ENCODE measurements at regions not wholly inside any gene's neighbourhood (a gene's known extent, or its start where the extent isn't known, plus 50 kb on each side); places are given as distances from the start of the nearest gene placed in this dataset.
A peak's percentile ranks its signal among the peaks of the same experiment; 100 is the strongest.
"Not testable (repeated sequence)": the region's sequence is repeated elsewhere in the genome, so short reads cannot be mapped to it uniquely, and the experiment has no call there.

DNA sequence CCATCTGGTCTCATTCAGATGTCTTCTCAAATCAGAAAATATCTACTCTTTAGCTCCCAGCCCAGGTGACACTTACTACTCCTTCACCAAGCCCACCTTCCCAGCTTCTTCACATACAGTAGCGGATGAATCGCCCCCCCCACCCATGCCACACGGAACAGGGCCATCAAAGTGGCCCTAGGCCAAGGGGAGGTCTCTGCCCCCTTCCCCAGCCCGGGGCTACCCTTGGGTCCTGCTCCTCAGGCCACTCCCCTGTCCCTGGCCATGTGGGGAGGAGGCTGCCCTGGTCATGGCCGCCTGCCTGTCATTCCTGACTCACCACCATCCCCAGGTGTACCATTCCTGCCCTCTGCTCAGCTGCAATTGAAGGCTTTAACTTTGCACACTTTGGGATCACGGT, 142.8 kb downstream of the NECTIN1 start:
- no peak for DNase-seq (ENCODE audit: low read depth in 4 of 4, low spot score in 2 of 4)

DNA sequence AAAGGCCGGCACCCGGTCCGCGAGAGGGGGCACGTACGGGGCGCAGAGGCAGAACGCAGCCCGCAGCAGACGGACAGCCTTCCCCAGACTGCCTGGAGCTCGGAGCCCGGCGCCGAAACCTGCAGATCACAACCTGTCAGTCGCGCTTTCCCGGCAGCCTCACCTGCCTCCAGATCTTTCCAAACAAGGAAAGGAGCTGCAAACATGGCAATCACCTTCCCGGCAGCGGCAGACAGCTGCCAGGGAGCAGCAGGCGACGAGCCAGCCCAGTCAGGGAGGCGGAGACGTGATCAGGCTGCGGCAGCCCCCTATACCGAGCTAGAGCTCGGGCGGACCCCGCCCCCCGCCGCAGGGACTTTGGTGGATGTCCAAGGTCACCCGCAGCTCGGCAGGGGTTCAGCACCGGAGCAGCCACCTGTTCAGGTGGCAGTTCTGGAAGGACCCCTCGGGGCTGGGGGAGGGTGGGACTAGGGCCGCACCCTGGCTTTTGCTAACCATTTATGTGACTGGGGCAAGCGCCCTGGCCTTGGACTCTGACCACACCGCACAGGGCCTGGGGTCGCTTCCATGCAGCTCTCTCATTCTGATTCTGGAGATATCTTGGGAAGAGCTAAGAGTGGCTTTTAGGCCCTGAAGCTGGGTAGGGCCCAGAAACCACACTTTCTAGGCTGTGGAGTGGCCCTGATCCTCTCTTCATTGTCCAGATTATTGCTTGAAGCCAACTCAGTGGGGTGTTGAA, 143.8 kb downstream of the NECTIN1 start:
- DNase-seq (ENCODE audit: low read depth in 4 of 4, low spot score in 2 of 4) = no peak

- peak in 3 of 4 donors; percentile 21 to 60 (median 30) for DNase-seq (ENCODE audit: low read depth in 4 of 4, low spot score in 2 of 4)
Observed at GRCh38 chr11:119584193-119585042, 144.6 kb downstream of the NECTIN1 start.

DNA sequence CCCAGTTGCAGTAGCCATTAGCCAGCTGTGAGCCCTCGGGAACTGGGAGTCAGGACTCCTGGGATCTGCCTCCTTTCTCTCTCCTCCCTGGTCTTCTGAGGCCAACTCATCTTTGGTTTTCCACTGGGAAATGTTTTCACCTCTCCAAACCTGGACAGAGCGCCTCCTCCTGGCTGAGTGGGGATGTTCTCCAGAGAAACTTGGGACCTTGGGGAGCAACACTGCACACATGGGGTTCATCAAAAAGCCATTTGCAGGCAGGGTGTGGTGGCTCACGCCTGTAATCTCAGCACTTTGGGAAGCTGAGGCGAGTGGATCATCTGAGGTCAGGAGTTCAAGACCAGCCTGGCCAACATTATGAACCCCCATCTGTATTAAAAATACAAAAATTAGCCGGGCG, 145.4 kb downstream of the NECTIN1 start:
- DNase-seq (ENCODE audit: low read depth in 4 of 4, low spot score in 2 of 4) = no peak

DNA sequence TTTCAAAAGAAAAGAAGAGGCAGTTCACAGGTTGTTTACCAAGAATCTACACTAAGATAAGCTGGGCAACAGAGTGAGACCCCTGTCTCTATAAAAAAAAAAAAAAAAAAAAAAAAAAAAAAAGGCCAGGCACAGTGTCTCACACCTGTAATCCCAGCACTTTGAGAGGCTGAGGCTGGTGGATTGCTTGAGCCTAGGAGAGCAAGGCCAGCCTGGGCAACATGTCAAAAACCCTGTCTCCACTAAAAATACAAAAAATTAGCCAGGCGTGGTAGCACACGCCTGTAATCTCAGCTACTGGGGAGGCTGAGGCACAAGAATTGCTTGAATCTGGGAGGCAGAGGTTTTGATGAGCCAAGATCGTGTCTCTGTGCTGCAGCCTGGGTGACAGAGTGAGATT, 147.6 kb downstream of the NECTIN1 start:
- DNase-seq (ENCODE audit: low read depth in 4 of 4, low spot score in 2 of 4) = not testable (repeated sequence)

GRCh38 chr11:119580751-119581150, 148.2 kb downstream of the NECTIN1 start:
- no peak for DNase-seq (ENCODE audit: low read depth in 4 of 4, low spot score in 2 of 4)

- no peak for DNase-seq (ENCODE audit: low read depth in 4 of 4, low spot score in 2 of 4)
Observed at GRCh38 chr11:119580081-119580480, 148.9 kb downstream of the NECTIN1 start.

- no peak for DNase-seq (ENCODE audit: low read depth in 4 of 4, low spot score in 2 of 4)
Observed at GRCh38 chr11:119578521-119579191, 150.3 kb downstream of the NECTIN1 start.

DNA sequence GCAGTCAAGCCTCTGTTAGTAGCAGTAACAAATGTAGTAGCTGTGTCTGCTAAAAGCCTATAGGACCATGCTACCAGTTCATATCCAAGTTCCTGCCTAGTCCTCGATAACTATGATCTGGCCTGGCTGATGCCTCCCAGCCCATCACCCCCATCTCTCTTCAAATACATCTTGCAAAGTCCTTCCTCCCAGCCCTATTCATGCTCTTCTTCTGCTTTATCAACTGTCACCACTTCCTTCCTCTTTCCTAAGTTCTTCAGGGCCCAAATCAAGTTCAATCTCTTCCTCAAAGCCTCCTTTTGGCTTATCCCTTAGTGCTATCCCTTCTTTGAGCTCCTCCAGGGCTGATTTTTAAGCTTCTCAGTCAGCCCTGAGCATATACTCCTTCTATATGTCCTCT, 150.9 kb upstream of the THY1 start:
- DNase-seq (ENCODE audit: low read depth in 4 of 4, low spot score in 2 of 4) = no peak

DNA sequence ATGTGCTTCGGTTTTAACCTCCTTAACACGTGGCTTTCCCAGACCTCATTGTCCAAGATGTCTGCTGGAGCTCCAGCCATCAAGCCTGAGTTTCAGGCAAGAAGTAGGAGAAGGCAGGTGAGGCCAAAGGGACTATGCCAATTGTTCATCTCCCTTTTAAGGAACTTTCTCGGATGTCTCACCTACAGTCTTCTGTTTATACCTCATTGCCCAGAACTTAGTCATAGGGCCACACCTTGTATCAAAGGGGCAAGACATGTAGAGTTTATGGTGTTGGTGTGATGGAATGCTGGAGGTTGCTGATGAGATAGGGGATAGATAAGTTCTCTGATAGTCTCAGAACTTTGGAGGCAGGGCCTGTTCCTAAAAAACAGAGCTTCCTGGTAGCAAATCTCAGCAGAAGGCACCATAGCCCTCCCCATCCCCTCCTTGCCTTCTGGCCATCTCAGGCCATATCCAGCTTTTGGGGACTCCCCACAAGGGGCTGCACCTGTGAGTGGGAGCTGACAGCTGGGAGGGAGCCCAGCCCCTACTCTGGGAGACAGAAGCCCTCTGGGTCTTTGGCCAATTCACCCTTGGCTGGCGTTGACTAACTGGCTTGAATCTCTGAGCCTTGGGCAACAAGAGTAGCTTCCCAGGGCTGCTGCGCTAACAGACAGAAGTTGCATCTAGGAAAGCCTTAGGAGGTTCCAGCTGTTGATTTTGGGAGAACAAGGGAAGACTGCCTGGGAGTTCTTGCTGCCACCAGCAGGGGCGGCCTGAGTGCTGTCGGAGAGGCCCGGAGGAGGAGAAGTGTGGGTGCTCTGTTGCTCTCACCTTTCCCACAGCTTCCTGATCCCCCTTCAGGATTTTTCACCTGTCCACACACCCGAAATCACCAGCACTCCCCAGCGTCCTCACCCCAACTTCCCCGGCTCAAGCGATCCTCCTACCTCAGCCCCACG, 149.8 kb upstream of the THY1 start:
- no peak for DNase-seq (ENCODE audit: low read depth in 4 of 4, low spot score in 2 of 4)

DNA sequence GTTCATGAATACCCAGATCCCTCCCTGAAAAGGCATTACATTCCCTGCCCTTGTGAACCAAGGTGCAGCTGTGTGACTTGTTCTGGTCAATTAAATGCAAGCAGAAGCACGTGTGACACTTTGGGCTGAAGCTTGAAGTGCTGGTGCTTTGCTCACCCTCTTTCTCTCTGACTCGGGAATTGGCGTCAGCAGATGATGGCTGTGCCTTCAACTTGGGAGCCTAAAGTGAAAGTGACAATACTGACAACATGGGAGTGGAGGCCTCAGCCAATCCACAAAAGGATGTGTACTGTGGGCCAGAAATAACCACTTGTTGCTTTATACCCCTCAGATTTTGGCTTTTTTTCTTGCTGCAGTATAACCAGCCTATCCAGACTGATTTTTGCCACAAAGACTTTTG, 148.3 kb upstream of the THY1 start:
- no peak for DNase-seq (ENCODE audit: low read depth in 4 of 4, low spot score in 2 of 4)

GRCh38 chr11:119567688-119568582, 145.0 kb upstream of the THY1 start:
- no peak for DNase-seq (ENCODE audit: low read depth in 4 of 4, low spot score in 2 of 4)

GRCh38 chr11:119566319-119566718, 143.3 kb upstream of the THY1 start:
- DNase-seq (ENCODE audit: low read depth in 4 of 4, low spot score in 2 of 4) = no peak

GRCh38 chr11:119565693-119566092, 142.7 kb upstream of the THY1 start:
- DNase-seq (ENCODE audit: low read depth in 4 of 4, low spot score in 2 of 4) = not testable (repeated sequence)

GRCh38 chr11:119560961-119561360, 138.0 kb upstream of the THY1 start:
- no peak for DNase-seq (ENCODE audit: low read depth in 4 of 4, low spot score in 2 of 4)

DNA sequence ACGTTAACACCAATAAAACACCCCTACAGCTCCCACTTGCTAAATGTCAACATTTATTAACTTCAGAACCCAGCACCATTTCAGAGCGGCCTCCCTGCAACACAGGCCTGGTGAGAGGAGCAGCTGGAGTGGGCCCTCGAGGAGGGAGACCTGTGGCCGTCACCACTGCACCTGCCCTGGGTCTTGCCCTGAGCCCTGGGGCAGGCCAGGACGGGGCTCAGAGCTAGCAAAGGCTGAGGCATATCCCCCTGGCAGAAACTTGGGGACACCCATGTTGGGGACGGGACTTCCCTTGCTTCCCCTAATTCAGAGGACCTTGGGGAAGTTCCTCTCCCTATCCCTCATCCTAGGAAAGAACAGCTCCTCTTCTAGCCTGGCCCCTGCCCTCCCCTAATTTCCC, 137.3 kb upstream of the THY1 start:
- no peak for DNase-seq (ENCODE audit: low read depth in 4 of 4, low spot score in 2 of 4)

- no peak for DNase-seq (ENCODE audit: low read depth in 4 of 4, low spot score in 2 of 4)
Observed at GRCh38 chr11:119552106-119552485, 129.1 kb upstream of the THY1 start.

DNA sequence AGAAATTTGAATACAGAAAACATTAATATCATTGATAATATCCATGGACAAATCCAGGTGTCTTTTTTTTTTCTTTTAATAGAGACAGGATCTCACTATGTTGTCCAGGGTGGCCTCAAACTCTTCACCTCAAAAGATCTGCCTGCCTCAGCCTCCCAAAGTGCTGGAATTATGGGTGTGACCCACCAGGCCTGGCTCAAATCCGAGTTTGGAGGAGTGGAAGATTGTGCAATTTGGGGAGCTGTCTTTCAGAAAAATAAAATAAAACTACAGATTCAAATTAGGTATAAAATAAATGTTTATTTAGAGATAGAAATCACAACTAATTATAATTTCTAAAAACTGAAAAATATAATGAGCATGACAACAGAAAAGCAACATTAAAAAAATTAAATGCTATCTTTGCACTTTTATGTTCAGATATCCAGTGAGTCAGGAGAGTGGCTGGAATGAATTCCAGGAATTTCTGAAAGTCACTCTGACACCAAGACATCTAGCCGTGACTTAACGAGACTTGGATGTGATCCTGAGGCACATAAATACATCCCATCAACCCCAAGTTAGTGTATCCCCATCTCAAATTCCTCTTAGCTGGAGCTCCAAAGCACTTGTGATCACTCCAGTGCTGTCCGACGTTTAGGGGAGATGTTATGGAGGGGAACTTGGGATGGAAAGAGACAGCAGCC, 128.6 kb upstream of the THY1 start:
- DNase-seq (ENCODE audit: low read depth in 4 of 4, low spot score in 2 of 4) = no peak

Data from left renal cortex interstitium (tissue), 4 donors.